ENCODE measurements at regions not wholly inside any gene's neighbourhood (a gene's known extent, or its start where the extent isn't known, plus 50 kb on each side); places are given as distances from the start of the nearest gene placed in this dataset.

DNA sequence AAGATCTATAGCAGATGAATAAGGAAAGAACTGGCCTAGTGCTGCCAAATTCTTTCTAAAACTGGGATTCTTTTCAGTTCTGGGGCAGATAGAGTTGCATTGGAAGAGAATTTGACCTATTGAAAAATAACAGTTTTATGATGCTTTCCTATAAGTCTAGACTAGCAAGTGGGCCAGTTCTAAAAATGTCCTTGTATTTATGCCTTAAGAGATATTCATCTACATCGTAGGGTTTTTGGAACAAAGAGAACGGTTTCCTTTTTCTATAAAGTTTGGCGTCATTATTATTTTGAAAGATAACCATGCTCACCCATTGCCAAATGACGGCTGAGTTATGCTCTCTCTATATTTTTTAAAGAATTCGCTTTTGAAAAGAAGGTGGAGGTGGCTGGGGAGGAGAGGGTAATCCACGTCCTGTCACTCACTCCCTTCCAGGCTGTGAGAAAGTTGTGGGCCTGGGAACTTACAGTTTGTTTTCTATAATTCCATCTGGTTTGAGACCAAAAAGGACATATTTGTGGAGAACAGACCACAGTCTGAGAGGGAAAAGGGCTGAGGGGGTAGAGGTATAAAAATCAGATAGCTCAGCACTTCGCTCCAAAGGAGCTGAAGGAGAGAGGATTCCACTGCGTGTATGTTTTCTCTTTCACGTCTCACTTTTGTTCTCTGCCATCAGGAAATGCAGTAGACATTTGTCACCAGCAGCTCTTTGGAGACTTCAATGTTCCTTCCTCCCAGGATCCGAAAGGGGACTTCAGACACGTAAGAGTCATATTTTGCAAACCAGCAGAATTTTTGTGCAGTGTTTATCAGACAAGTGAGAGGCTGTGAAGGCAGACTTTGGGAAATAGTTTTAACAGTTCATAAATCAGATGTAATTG is 281.9 kb upstream of the FN1 start:
- DNase-seq (ENCODE audit: low read depth, low spot score), result no peak

DNA sequence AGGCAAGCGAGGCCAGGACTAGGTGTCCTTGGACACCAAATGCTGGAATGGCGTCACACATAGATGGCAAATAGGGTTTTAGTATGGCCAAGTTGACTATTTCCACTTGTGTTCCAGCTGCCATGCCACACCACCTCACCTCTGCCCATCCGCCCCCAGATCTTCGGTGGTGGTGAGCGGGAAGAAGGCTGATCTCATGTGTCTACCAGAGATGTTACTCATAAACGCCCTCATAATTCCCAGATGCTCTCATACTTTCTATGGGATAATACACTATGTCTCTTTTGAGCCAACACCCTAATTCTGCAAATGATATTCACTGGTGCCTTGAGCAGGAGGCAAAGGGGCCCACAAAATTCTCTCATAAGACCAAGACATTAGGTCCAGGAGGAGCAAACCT is 281.1 kb upstream of the FN1 start:
- no peak for DNase-seq (ENCODE audit: low read depth, low spot score)

DNA sequence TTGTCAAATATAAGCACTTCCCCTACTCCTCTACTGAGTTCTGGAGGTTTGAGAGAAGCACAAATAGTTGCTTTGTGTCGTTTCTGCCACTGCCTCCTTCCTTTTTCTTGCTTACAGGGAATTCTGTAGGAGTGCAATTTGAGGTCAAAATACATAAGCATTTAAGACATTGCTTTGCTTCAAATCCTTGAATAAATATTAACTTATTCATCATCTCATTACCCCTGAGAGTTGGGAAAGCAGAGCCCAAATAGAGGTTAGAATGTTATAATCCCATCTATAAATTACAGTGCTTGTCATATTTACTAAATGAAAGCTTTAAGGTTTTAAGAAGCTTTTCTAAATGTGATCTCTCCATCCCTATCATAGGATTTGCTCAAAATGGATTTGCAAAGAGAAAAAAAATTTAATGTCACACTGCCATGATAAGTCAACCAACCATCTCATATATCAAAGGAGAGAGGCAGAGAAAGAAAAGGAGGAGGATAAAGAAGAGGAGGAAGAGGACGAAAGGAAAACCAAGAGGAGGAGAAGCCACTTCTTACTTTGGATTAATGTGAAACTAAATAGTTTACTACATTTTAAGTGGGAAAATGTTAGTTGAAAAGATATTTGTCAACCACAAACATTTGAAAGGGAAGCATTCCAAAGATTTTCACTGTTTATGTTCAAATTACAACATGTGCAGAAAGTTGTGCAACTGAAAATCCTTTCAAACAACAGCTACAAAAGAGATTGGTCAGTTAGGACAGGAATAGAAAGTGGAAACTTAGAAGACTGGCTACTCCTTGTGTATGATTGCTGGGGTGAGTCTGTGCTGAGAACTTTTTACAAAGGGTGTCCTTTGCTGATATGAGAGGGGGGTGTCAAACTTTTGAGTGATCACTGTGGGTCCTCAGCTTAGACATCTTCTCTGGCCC is 277.3 kb upstream of the FN1 start:
- DNase-seq (ENCODE audit: low read depth, low spot score), result no peak

DNA sequence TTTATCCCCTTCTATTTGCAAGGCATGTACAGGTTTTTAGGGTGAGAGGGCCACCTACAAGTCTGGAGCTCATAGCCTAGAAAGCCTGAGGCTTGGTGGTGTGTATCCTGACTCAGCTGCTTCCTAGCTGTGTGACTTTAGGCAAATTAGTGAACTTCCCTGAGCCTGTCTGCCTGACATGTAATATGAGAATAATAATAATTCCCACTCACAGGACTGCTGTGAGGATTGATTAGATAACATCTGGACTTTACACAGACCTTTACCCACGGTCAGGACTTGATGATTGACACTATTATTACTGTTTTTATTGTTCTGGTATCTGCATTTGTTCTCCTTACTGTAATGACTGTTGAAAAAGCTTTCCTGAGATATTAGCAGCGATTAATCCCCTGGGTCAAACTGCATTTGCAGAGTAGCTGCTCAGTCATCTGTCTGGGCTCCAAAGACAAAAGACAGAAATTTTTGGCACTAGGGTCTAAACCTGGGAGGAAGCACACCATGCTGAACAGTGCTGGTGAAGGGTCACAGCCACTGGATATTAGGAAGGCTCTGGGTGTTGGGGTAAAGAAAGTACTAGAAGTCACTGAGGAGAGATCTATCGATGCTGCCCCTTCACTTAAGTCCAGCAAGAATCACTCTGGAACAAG is 276.5 kb upstream of the FN1 start:
- no peak for DNase-seq (ENCODE audit: low read depth, low spot score)

- DNase-seq (ENCODE audit: low read depth, low spot score), result peak; percentile 80
These were observed 275.7 kb upstream of the FN1 start for GRCh38 chr2:215711471-215712034.

DNA sequence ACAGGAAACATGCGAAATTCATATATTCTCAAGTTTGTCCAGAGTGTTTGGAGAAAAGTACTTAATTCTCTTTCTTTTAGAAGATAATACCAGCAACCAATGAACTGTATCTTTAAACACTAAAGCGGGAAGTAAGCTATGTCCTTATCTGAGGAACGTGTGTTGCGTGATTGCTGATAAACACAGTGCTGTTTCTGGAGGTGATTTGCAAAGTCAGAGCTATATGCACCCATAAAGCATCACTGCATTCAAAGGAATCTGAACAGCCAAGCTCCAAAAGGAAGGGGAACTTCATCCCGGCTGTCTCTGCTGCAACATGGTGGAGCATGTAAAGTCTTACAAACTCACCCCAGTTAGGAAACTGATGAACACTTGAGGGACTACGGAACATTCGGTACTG is 271.7 kb upstream of the FN1 start:
- DNase-seq (ENCODE audit: low read depth, low spot score), result no peak

GRCh38 chr2:215705771-215706361 is 270.0 kb upstream of the FN1 start:
- no peak for DNase-seq (ENCODE audit: low read depth, low spot score)

DNA sequence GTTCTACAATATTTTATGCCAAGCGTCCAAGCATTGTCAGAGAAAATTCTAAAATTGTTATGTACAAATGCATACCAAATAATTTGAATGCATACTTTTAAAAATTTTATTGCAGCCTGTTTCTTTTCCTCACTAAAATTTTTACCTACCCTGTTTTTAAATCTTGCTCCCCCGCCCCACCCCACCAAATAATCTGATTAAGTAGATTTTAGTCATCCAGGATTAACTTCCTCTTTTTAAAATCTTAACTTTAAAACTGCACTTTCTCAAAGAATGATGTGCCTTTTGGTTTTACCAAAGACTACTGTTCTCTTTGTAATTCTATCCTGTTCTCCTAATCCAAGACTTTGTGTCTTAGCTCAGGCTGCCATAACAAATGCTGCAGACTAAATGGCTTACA is 269.4 kb upstream of the FN1 start:
- DNase-seq (ENCODE audit: low read depth, low spot score), result no peak

DNA sequence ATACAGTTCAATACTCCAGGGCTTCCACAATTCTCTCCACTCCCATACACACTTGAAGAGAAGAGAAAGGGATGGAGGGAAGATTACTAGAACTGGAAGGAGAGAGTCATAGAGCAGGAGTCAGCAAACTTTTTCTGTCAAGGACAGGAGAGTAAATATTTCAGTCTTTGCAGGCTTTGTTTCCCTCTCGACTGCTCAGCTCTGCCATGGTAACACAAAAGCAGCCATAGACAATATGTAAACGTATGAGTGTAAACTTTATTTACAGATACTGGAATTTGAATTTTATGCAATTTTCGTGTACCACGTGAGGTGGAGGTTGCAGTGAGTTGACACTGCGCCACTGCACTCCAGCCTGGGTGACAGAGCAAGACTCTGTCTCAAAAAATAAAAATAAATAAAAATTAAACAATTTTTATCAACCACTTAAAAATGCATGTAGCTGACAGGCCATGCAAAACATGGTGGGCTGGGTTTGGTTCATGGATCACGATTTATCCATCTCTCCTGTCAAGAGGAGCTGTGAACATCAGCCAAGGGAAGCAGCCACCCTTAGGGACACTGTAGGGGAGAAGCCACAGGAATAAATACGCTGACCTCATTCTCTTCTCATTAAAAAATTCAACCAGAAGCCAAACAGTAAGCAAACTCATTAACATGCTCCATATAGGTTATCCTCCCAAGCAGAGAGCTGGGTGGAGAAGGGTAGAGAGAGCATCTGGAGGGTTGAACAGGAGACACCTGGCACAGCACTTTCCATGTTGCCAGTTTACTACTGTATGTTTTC is 266.4 kb upstream of the FN1 start:
- DNase-seq (ENCODE audit: low read depth, low spot score), result no peak

- DNase-seq (ENCODE audit: low read depth, low spot score), result no peak
These were observed 264.1 kb upstream of the FN1 start for GRCh38 chr2:215699700-215700538.

GRCh38 chr2:215699018-215699417 is 263.1 kb upstream of the FN1 start:
- DNase-seq (ENCODE audit: low read depth, low spot score), result no peak

DNA sequence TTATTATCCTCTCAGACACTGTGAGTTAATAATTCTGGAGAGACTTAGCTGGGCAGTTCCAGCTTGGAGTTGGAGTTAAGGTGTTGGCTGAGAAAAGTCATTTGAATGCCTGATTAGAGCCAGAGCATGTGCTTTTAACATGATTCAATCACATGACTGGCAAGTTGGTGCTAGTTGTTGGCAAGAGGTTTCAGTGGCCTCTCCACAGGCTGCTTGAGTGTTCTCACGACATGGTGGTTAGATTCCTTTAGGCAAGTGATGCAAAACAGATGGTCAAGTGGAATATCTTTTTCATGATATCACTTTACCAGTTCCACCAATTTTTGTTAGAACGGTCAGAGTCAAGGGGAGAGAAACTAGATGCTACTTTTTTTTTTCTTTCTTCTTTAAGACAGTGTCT is 262.7 kb upstream of the FN1 start:
- no peak for DNase-seq (ENCODE audit: low read depth, low spot score)

GRCh38 chr2:215697496-215697895 is 261.6 kb upstream of the FN1 start:
- DNase-seq (ENCODE audit: low read depth, low spot score), result no peak

DNA sequence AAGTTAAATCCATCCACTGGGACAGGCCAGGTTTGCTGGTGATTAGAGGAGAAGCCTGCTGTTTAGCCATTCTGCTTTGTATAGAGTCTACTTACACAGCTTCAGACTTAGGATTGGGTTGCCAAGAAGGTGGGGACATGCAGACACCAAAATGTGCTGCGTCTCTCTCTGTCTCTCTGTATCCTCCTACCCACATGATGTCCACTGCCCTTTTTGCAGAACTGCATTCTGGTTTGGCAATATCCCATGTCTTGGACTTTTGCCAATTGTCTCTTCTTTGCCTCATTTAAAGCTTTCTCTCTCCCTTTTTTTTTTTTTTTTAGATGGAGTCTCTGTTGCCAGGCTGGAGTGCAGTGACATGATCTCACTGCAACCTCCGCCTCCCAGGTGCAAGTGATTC is 261.1 kb upstream of the FN1 start:
- no peak for DNase-seq (ENCODE audit: low read depth, low spot score)

DNA sequence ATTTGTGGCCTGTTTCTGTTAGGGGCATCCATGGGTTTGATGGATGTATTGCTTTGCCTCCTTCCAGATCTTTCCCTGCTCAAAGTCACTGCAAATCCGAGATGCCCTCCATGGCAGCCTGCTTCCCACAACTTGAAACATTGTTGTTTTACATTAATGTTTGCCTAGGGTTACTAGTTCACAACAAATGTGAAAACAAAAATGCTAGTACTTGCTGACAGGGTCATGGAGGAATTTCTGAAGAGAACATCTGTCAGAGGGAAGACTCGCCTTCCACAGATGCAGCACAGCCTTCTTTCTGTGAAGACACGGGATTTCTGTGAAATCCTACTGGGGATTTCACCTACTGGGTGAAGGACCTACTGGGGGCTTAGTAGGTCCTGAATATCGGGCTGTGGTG is 260.0 kb upstream of the FN1 start:
- DNase-seq (ENCODE audit: low read depth, low spot score), result no peak

- DNase-seq (ENCODE audit: low read depth, low spot score), result no peak
These were observed 258.2 kb upstream of the FN1 start for GRCh38 chr2:215693999-215694580.

DNA sequence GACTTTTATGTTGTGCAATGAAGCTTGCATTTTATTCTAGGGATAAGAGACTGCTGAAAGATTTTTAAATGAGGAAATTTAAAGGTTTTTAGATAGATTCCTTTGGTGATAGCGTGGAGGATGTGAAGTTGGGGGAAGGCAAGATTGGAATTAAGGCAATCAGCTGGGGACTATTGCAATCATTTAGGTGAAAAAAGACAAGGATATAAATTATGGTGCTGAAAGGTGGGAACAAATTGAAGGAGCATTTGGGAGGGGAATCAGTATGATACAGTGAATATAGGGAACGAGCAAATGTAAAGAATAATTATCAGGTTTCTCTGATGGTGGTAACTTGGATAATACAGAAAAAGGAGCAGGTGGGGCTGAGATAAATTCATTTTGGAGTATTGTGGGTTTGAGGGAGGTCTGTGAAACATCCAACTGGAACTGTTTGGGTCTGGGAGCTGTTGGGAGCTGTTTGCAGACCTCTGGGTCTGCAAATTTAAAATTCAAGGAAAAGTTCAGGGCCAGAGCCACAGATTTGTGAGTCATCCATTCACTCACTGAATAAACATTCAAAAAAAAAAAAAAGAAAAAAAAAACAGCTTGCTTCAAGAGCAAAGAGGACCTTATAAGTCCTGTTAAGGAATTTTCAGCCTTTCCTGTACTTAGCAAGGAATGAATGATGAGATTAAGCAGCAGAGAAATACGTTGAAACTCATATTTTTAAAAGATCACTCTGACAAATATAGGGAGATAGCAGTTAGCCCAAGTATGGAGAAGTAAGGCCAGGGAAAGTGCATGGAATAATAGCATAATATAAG is 257.5 kb upstream of the FN1 start:
- peak; percentile 59 for DNase-seq (ENCODE audit: low read depth, low spot score)

DNA sequence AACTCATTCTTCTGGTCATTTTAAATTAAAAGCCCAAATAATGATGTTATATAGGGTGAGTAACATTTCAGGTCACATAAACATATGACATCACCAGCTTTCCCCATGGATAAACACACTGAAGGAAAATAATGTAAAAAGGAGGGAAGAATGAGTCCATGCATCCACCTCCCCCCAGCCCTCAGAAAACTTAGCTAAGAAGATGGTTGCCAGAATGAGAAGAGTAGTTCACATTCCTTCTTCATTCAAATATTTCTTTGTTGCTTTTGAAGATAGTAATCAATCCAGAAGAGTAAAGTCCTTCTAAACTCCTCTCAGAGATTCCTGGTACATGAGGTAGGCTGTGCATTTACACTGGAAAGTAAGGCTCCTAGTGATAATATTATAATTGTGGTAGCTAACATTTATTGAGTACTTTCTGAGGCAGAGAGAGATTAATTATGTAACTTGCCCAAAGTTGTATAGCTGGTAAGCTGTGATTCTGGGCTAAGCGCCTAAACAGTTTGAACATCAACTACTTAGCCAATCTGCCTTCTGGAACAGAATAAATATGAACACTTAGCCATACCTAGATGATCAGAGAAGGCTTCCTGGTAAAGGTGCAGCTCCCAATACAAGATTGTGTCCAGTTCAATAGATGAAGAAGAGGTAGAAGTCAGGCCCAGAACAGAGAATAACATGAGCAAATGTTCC is 256.7 kb upstream of the FN1 start:
- DNase-seq (ENCODE audit: low read depth, low spot score), result no peak
